Activated T-helper 2 cell treated with anti-CD3 and anti-CD28 coated beads, Interferon-gamma antibody, Interleukin-2, Interleukin-4, amounts not matched to agents 10 μg/mL and 5 μg/mL and 100 μg/mL, durations not matched to agents 14 hours and 24 hours and 36 hours (primary cell): ENCODE measurements at regions not wholly inside any gene's neighbourhood (a gene's known extent, or its start where the extent isn't known, plus 50 kb on each side); places are given as distances from the start of the nearest gene placed in this dataset.
A peak's percentile ranks its signal among the peaks of the same experiment; 100 is the strongest.
"Not testable (repeated sequence)": the region's sequence is repeated elsewhere in the genome, so short reads cannot be mapped to it uniquely, and the experiment has no call there.

Experiments used
- DNase-seq: peaks from one replicate; pipeline ENCODE4 v3.0.0; 2021; ENCODE audit warnings: low spot score
- H3K27ac Mint-ChIP-seq: one replicate; pipeline ENCODE4 v1.8.0; 2021; ENCODE audit warnings: mixed read lengths
- H3K27me3 Mint-ChIP-seq: one replicate; pipeline ENCODE4 v1.8.0; 2021; ENCODE audit warnings: low read depth, mixed read lengths
- H3K36me3 Mint-ChIP-seq: one replicate; pipeline ENCODE4 v1.8.0; 2021; ENCODE audit warnings: low read depth, mixed read lengths
- H3K4me1 Mint-ChIP-seq: one replicate; pipeline ENCODE4 v1.8.0; 2021; ENCODE audit warnings: low read depth, mixed read lengths
- H3K4me3 Mint-ChIP-seq: one replicate; pipeline ENCODE4 v1.8.0; 2021; ENCODE audit warnings: low read depth, mild to moderate bottlenecking, moderate library complexity, mixed read lengths
- H3K9me3 Mint-ChIP-seq: one replicate; pipeline ENCODE4 v1.8.0; 2021; ENCODE audit warnings: mixed read lengths
- intact Hi-C: fragments of 100-400 bp; cut with micrococcal nuclease; formaldehyde crosslinking; loops from one replicate; pipeline ENCODE4 v1.15.1; 2023

GRCh38 chr4:49139513-49139912 lies 153.4 kb downstream of the CWH43 start:
- peaks cover 44% of the 10 kb centered on the region for H3K9me3 Mint-ChIP-seq
- H3K4me3 Mint-ChIP-seq, intact Hi-C loops, H3K27me3 Mint-ChIP-seq, DNase-seq, H3K4me1 Mint-ChIP-seq, H3K27ac Mint-ChIP-seq: not testable (repeated sequence)
- H3K36me3 Mint-ChIP-seq, result peaks cover 30% of the 10 kb centered on the region

DNA sequence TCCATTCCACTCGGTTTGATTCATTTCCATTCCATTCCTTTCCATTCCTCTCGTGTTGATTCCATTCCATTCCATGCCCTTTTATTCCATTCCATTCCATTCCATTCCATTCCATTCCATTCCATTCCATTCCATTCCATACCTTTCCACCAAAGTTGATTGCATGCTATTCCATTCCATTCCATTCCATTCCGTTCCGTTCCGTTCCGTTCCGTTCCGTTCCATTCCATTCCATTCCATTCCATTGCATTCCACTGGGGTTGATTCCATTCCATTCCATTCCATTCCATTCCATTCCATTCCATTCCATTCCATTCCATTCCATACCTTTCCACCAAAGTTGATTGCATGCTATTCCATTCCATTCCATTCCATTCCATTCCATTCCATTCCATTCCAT lies 154.3 kb downstream of the CWH43 start:
- H3K9me3 Mint-ChIP-seq, result peaks cover 50% of the 10 kb centered on the region
- H3K27me3 Mint-ChIP-seq, H3K4me1 Mint-ChIP-seq, H3K4me3 Mint-ChIP-seq, intact Hi-C loops, H3K27ac Mint-ChIP-seq: not testable (repeated sequence)
- H3K36me3 Mint-ChIP-seq, result peaks cover 34% of the 10 kb centered on the region
- DNase-seq, result peak; percentile 10

DNA sequence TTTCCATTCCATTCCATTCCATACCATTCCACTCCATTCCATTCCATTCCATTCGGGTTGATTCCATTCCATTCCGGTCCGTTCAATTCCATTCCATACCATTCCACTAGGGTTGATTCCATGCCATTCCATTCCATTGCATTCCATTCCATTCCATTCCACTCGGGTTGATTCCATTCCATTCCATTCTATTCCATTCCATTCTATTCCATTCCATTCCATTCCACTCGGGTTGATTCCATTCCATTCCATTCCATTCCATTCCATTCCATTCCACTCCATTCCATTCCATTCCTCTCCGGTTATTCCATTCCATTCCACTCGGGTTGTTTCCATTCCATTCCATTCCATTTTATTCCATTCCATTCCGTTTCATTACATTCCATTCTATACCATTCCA lies 155.9 kb downstream of the CWH43 start:
- DNase-seq, H3K27me3 Mint-ChIP-seq, intact Hi-C loops, H3K4me1 Mint-ChIP-seq, H3K4me3 Mint-ChIP-seq, H3K27ac Mint-ChIP-seq: not testable (repeated sequence)
- Mint-ChIP-seq H3K9me3 (peaks cover 61% of the 10 kb centered on the region), H3K36me3 (peaks cover 36% of the 10 kb centered on the region)

DNA sequence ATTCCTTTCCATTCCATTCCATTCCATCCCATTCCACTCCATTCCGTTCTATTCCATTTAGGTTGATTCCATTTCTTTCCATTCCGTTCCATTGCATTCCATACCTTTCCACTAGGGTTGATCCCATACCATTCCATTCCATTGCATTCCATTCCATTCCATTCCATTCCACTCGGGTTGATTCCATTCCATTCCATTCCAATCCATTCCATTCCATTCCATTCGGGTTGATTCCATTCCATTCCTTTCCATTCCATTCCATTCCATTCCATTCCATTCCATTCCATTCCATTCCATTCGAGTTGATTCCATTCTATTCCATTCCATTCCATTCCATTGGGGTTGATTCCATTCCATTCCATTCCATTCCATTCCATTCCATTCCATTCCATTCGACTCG lies 161.1 kb downstream of the CWH43 start:
- H3K27ac Mint-ChIP-seq, intact Hi-C loops, H3K4me1 Mint-ChIP-seq, DNase-seq, H3K4me3 Mint-ChIP-seq, H3K27me3 Mint-ChIP-seq: not testable (repeated sequence)
- Mint-ChIP-seq H3K9me3 (peaks cover 84% of the 10 kb centered on the region), H3K36me3 (peaks cover 50% of the 10 kb centered on the region)

GRCh38 chr4:49147596-49147995 lies 161.5 kb downstream of the CWH43 start:
- DNase-seq, H3K27me3 Mint-ChIP-seq, H3K4me3 Mint-ChIP-seq, H3K4me1 Mint-ChIP-seq, intact Hi-C loops, H3K27ac Mint-ChIP-seq: not testable (repeated sequence)
- Mint-ChIP-seq H3K9me3 (peaks cover 87% of the 10 kb centered on the region), H3K36me3 (peaks cover 50% of the 10 kb centered on the region)

- H3K27me3 Mint-ChIP-seq, H3K4me1 Mint-ChIP-seq, intact Hi-C loops, H3K4me3 Mint-ChIP-seq, H3K27ac Mint-ChIP-seq: not testable (repeated sequence)
- peaks cover 51% of the 10 kb centered on the region for H3K36me3 Mint-ChIP-seq
- DNase-seq, result peak; percentile 15
- peaks cover 87% of the 10 kb centered on the region for H3K9me3 Mint-ChIP-seq
Observed at GRCh38 chr4:49149006-49149975, 163.2 kb downstream of the CWH43 start.

DNA sequence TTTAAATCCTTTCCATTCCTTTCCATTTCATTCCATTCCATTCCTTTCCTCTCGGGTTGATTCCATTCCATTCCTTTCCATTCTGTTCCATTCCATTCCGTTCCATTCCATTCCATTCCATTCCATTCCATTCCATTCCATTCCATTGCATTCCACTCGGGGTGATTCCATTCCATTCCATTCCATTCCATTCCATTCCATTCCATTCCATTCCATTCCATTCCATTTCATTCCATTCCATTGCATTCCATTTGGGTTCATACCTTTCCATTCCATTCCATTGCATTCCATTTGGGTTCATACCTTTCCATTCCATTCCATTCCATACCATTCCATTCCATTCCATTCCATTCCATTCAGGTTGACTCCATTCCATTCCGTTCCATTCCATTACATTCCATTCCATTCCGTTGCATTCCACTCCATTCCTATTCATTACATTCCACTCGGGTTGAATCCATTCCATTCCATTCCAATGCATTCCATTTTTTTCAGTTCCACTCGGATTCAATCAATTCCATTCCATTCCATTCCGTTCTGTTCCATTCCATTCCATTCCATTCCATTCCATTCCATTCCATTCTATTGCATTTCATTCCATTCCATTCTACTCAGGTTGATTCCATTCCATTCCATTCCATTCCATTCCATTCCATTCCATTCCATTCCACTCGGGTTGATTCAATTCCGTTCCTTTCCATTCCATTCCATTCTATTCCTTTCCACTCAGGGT lies 164.4 kb downstream of the CWH43 start:
- DNase-seq, H3K4me3 Mint-ChIP-seq, intact Hi-C loops, H3K27me3 Mint-ChIP-seq, H3K27ac Mint-ChIP-seq, H3K4me1 Mint-ChIP-seq: not testable (repeated sequence)
- Mint-ChIP-seq H3K36me3 (peaks cover 55% of the 10 kb centered on the region), H3K9me3 (peaks cover 89% of the 10 kb centered on the region)

DNA sequence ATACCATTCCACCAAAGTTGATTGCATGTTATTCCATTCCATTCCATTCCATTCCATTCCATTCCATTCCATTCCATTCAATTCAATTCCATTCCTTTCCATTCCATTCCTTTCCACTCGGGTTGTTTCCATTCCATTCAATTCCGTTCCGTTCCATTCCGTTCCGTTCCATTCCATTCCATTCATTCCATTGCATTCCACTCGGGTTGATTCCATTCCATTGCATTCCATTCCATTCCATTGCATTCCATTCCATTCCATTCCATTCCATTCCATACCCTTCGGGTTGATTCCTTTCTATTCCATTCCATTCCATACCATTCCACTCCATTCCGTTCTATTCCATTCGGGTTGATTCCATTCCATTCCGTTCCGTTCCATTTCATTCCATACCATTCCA lies 166.9 kb downstream of the CWH43 start:
- H3K4me3 Mint-ChIP-seq, intact Hi-C loops, H3K27me3 Mint-ChIP-seq, H3K4me1 Mint-ChIP-seq, DNase-seq, H3K27ac Mint-ChIP-seq: not testable (repeated sequence)
- Mint-ChIP-seq H3K9me3 (peaks cover 93% of the 10 kb centered on the region), H3K36me3 (peaks cover 53% of the 10 kb centered on the region)

DNA sequence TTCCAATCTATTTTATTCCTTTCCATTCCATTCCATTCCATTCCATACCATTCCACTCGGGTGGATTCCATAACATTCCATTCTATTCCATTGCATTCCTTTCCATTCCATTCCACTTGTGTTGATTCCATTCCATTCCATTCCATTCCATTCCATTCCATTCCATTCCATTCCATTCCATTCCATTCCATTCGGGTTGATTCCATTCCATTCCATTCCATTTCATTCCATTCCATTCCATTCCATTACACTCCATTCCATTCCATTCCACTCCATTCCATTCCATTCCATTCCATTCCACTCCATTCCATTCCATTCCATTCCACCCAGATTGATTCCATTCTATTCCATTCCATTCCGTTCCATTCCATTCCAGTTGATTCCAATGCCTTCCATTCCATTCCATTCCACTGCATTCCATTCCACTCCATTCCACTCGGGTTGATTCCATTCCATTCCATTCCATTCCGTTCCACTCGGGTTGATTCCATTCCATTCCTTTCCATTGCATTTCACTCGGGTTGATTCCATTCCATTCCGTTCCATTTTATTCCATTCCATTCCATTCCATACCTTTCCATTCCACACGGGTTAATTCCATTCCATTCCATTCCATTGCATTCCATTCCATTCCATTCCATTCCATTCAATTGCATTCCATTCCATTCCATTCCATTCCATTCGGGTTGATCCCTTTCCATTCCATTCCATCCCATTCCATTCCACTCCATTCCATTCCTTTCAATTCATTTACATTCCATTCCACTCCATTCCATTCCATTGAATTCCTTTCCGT lies 168.4 kb downstream of the CWH43 start:
- intact Hi-C loops, result not testable (repeated sequence)
- H3K9me3 Mint-ChIP-seq, result peaks cover 81% of the 10 kb centered on the region

DNA sequence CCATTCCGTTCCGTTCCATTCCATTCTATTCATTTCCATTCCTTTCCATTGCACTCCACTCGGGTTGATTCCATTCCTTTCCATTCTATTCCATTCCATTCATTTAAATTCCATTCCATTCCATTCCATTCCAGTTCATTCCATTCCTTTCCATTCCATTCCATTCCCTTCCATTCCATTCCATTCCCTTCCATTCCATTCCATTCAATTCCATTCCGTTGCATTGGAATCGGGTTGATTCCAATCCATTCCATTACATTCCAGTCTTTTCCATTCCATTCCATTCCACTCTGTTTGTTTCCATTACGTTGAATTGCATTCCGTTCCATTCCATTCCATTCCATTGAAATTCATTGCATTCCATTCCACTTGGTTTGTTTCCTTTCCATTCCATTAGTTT lies 169.2 kb downstream of the CWH43 start:
- H3K27ac Mint-ChIP-seq, H3K4me3 Mint-ChIP-seq, H3K4me1 Mint-ChIP-seq, DNase-seq, intact Hi-C loops, H3K27me3 Mint-ChIP-seq: not testable (repeated sequence)
- peaks cover 41% of the 10 kb centered on the region for H3K36me3 Mint-ChIP-seq
- H3K9me3 Mint-ChIP-seq, result peaks cover 74% of the 10 kb centered on the region

More for the DNA sequence above, 168.4 kb downstream of the CWH43 start:
- not testable (repeated sequence) for DNase-seq, H3K4me1 Mint-ChIP-seq, H3K4me3 Mint-ChIP-seq, H3K27me3 Mint-ChIP-seq, H3K27ac Mint-ChIP-seq
- H3K36me3 Mint-ChIP-seq, result peaks cover 46% of the 10 kb centered on the region

GRCh38 chr4:49156309-49156708 lies 170.2 kb downstream of the CWH43 start:
- H3K4me1 Mint-ChIP-seq, H3K27ac Mint-ChIP-seq, intact Hi-C loops, H3K4me3 Mint-ChIP-seq, H3K27me3 Mint-ChIP-seq, DNase-seq: not testable (repeated sequence)
- H3K36me3 Mint-ChIP-seq, result peaks cover 33% of the 10 kb centered on the region
- peaks cover 66% of the 10 kb centered on the region for H3K9me3 Mint-ChIP-seq

DNA sequence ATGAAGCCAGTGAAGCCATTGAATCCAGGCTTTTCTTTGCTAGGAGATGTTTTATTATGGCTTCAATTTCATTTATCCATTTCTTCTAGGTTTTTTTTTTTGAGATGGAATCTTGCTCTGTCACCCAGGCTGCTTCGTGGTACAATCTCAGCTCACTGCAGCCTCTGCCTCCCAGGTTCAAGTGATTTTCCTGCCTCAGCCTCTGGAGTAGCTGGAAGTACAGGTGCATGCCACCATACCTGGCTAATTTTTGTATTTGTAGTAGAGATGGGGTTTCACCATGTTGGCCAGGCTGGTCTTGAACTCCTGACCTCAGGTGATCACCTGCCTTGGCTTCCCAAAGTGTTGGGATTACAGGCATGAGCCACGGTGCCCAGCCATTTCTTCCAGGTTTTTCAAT lies 171.6 kb downstream of the CWH43 start:
- H3K36me3 Mint-ChIP-seq, result peaks cover 33% of the 10 kb centered on the region
- H3K27me3 Mint-ChIP-seq, H3K4me3 Mint-ChIP-seq, H3K4me1 Mint-ChIP-seq, H3K27ac Mint-ChIP-seq, intact Hi-C loops, DNase-seq: not testable (repeated sequence)
- peaks cover 57% of the 10 kb centered on the region for H3K9me3 Mint-ChIP-seq
